ENCODE measurements at regions not wholly inside any gene's neighbourhood (a gene's known extent, or its start where the extent isn't known, plus 50 kb on each side); places are given as distances from the start of the nearest gene placed in this dataset.

DNA sequence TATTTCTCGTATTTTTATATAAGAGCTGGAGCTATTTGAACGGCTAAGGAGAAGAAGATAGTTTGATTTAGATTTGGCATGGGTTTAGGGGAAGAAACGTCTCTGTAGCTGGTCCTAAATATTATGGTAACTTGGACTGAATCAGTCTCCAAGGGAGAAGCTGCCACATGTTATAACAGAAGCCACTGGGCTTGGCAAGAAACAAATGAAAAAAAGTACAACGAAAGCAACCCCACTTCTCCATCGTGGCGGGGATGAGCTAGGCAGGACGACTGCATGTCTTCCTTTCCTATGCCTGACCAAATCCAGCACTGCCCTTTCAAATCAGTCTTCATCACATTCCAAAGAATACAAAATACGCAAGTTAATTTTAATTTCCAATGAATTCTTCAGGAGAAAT lies 196.7 kb upstream of the KLF14 start:
- TF ChIP-seq, protein P1, sequence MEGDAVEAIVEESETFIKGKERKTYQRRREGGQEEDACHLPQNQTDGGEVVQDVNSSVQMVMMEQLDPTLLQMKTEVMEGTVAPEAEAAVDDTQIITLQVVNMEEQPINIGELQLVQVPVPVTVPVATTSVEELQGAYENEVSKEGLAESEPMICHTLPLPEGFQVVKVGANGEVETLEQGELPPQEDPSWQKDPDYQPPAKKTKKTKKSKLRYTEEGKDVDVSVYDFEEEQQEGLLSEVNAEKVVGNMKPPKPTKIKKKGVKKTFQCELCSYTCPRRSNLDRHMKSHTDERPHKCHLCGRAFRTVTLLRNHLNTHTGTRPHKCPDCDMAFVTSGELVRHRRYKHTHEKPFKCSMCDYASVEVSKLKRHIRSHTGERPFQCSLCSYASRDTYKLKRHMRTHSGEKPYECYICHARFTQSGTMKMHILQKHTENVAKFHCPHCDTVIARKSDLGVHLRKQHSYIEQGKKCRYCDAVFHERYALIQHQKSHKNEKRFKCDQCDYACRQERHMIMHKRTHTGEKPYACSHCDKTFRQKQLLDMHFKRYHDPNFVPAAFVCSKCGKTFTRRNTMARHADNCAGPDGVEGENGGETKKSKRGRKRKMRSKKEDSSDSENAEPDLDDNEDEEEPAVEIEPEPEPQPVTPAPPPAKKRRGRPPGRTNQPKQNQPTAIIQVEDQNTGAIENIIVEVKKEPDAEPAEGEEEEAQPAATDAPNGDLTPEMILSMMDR (IDR thresholded peaks at IDR 0.05; ENCODE audit: borderline replicate concordance, extremely low read depth, low read length, poor library complexity, severe bottlenecking) = no peak
- no peak for TF ChIP-seq EZH2 (IDR thresholded peaks at IDR 0.05; ENCODE audit: borderline replicate concordance, low read depth, low read length, severe bottlenecking)
